Tibial artery (tissue), 4 donors: ENCODE measurements at regions not wholly inside any gene's neighbourhood (a gene's known extent, or its start where the extent isn't known, plus 50 kb on each side); places are given as distances from the start of the nearest gene placed in this dataset.

Source experiments
- DNase-seq, 2 donors: peaks; one replicate each; pipeline ENCODE4 v3.0.0-alpha.2; 2019
- H3K27ac ChIP-seq, 2 donors: fragments of 200-600 bp; sonication (generic) in 1 of 2; 1 replicate in 1 of 2; 2 replicates in 1 of 2; pipeline ENCODE4 v1.5.1; 2018 to 2019; ENCODE audit warnings: mild to moderate bottlenecking in 1 of 2
- H3K27me3 ChIP-seq, 2 donors: fragments of 200-600 bp; sonication (generic) in 1 of 2; one replicate each; pipeline versions ENCODE4 v1.5.1 to v1.6.0; 2016 to 2019
- H3K36me3 ChIP-seq, 3 donors: fragments of 200-600 bp; sonication (generic) in 2 of 3; one replicate each; pipeline ENCODE4 v1.5.1; 2016 to 2019; ENCODE audit warnings: mild to moderate bottlenecking in 2 of 3
- H3K4me1 ChIP-seq, 4 donors: fragments of 200-600 bp; sonication (generic) in 2 of 4; 1 replicate in 3 of 4; 2 replicates in 1 of 4; pipeline ENCODE4 v1.5.1; 2016 to 2019
- H3K4me3 ChIP-seq, 2 donors: fragments of 200-600 bp; sonication (generic) in 1 of 2; 1 replicate in 1 of 2; 2 replicates in 1 of 2; pipeline ENCODE4 v1.5.1; 2018 to 2019; ENCODE audit warnings: mild to moderate bottlenecking in 2 of 2
- H3K9me3 ChIP-seq, 3 donors: fragments of 200-600 bp; sonication (generic) in 1 of 3; one replicate each; pipeline ENCODE4 v1.5.1; 2016 to 2019
- intact Hi-C: fragments of 100-400 bp; cut with DNase I; formaldehyde crosslinking; loops from one replicate; pipeline ENCODE4 v1.15.0; 2023; ENCODE audit warnings: low total_unique reads
- TF ChIP-seq, protein P1 (sequence below), 2 experiments: fragments of 200-600 bp in 1 of 2; fragments of 450-650 bp in 1 of 2; IDR thresholded peaks; one replicate each; pipeline ENCODE4 v1.5.1; 2017 to 2019; ENCODE audit warnings: antibody characterized with exemption in 2 of 2, mild to moderate bottlenecking in 1 of 2, moderate library complexity in 1 of 2

DNA sequence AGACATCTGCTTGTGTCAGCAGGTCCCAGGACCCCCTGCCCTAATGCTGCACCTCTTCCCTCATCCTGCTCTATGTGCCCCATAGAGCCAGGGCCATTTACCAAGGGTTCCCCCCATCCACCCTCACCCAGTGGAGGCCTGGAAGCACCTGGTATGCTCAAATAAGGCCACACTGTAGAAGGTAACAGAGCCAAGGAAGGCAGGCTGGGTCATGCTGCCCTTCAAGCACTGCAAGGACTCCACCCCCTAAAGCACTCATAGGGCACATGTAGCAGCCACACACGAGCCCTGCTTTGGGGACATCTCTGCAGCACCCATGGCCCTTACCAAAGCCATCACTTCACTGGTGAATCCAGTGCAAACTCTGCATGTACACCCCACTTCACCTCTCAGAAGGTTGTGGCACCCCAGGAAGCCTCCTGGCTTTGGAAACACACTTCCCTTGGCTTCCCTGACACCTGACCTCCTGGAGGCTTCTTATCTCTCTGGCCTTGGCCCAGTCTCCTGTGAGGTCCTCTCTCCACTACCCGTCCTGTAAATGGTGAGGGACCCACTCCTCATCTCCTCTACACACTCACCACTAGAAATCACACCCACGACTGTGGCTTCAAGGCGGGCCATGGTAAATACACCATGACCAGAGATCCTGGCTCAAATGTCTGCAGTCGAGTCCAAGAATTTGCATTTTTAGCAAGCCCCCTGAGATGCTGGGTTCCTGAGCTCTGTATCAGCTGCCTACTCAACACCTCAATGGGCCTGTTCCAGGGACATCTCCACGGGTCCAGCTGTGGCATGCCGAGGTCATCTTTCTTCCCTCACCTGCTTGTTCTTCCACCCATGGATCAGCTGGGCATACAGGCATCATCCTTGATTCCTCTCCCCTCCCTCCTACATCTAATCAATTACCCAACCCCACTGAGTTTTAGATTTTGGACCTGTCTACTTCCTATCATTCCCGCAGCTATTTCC lies 80.9 kb upstream of the DOCK9 start:
- no peaks in the 10 kb centered on the region for H3K27me3 ChIP-seq
- H3K27ac ChIP-seq: no peak overlapping the region
- no peaks in the 10 kb centered on the region for H3K36me3 ChIP-seq
- intact Hi-C loops: no loop called here
- TF ChIP-seq, protein P1, sequence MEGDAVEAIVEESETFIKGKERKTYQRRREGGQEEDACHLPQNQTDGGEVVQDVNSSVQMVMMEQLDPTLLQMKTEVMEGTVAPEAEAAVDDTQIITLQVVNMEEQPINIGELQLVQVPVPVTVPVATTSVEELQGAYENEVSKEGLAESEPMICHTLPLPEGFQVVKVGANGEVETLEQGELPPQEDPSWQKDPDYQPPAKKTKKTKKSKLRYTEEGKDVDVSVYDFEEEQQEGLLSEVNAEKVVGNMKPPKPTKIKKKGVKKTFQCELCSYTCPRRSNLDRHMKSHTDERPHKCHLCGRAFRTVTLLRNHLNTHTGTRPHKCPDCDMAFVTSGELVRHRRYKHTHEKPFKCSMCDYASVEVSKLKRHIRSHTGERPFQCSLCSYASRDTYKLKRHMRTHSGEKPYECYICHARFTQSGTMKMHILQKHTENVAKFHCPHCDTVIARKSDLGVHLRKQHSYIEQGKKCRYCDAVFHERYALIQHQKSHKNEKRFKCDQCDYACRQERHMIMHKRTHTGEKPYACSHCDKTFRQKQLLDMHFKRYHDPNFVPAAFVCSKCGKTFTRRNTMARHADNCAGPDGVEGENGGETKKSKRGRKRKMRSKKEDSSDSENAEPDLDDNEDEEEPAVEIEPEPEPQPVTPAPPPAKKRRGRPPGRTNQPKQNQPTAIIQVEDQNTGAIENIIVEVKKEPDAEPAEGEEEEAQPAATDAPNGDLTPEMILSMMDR (IDR thresholded peaks at IDR 0.05): no peak
- DNase-seq: no peak
- no peak overlapping the region for H3K4me3 ChIP-seq
- H3K4me1 ChIP-seq: peaks cover 0 to 55% (median 28%) of the 10 kb centered on the region in 4 donors
- no peaks in the 10 kb centered on the region for H3K9me3 ChIP-seq

DNA sequence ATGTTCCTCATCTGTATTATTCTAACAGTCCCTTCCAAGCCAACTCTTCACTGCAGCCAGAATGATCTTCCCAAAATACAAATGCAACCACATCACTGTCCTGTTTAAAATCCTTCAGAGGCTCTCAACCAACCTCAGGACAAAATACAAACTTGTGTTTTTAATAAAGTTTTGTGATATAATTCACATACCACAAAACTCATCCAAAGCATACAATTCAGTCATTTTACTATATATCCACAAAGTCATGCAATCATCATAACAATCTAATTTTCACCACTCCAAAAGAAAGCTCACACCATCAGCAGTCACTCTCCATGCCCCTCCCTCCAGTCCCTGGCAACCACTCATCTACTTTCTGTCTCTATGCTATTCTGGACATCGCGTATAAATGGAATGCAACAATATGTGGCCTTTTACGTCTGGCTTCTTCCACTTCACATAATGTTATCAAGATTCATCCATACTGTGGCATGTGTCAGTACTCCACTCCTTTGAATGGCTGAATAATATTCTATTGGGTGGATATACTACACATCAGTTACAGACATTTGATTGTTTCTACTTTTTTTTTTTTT lies 81.7 kb upstream of the DOCK9 start:
- intact Hi-C loops: no loop called here
- Histone ChIP-seq H3K4me3 (no peak overlapping the region), H3K9me3 (no peaks in the 10 kb centered on the region), H3K36me3 (no peaks in the 10 kb centered on the region), H3K4me1 (peaks cover 0 to 55% (median 28%) of the 10 kb centered on the region in 4 donors), H3K27ac (no peak overlapping the region), H3K27me3 (no peaks in the 10 kb centered on the region)
- TF ChIP-seq, protein P1 (IDR thresholded peaks at IDR 0.05): no peak
- DNase-seq: no peak

DNA sequence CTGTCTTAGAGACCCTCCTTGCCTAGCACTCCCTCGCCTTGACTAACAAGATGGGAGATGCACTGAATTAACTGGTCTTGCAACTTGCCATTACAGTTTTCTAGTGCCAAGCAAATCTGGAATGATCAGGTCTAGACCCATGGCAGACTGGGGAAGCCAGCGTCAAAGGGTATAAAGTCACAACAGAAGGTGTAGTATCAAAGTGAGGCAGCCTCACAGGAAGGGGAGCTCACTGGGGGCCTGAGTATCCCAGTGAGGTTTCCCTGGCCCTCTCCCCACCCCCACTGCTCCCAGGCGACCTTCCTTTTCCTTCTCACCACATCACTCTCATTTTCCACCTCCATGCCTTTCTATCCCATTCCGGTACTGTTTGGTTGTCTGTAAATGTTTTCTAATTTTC lies 83.5 kb upstream of the DOCK9 start:
- intact Hi-C loops: no loop called here
- Histone ChIP-seq H3K36me3 (no peaks in the 10 kb centered on the region), H3K27ac (no peak overlapping the region), H3K4me1 (peaks cover 0 to 54% (median 27%) of the 10 kb centered on the region in 4 donors), H3K4me3 (no peak overlapping the region), H3K27me3 (no peaks in the 10 kb centered on the region), H3K9me3 (no peaks in the 10 kb centered on the region)
- DNase-seq: no peak
- TF ChIP-seq, protein P1 (IDR thresholded peaks at IDR 0.05): no peak

DNA sequence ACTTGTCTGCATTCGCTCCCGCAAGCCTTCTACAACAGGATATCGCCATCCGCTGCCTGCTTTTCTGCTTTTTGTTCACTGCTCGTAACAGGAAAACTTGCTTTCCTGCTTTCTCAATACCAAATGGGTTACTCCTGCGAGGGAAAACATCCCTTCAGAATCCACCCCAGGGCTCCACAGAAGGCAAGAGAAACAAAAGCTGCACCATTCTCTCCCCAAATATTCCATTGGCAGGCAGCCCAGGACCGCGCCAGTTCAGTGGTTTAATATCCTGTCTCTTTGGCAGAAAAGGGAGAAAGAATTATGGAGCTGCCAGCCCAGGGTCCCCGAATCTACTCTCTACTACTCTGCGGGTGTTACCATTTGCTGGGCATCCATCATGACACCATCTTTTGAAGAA lies 84.7 kb upstream of the DOCK9 start:
- intact Hi-C loops: no loop called here
- Histone ChIP-seq H3K9me3 (no peaks in the 10 kb centered on the region), H3K27ac (peak overlapping the region; percentile 44 to 50), H3K4me1 (peaks cover 0 to 51% (median 24%) of the 10 kb centered on the region in 4 donors), H3K27me3 (no peaks in the 10 kb centered on the region), H3K4me3 (peak overlapping the region in 1 of 2 donors; percentile 4), H3K36me3 (no peaks in the 10 kb centered on the region)
- DNase-seq: peak in 1 of 2 donors; percentile 27
- TF ChIP-seq, protein P1 (IDR thresholded peaks at IDR 0.05): no peak

DNA sequence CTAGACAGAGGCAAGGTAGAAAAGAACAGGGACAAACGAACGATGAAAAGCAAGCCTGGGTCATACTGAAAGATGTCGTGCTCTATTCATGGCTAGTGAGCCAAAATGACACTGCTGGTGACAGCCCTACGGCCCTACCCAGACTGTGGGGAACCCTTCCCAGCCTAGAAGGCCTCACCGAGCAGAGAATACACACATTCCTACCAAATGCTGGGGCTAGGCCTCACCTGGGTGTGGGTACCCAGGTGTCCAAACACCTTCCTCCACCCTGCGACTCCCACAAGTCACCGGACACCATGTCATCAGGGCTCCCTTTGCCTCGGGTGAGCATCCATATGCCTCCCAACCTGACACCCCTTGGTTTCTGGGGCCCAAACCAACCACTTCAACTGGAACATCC lies 85.3 kb upstream of the DOCK9 start:
- peaks cover 0 to 48% (median 24%) of the 10 kb centered on the region in 4 donors for H3K4me1 ChIP-seq
- DNase-seq: no peak
- intact Hi-C loops: no loop called here
- peak overlapping the region; percentile 44 to 50 for H3K27ac ChIP-seq
- no peak overlapping the region for H3K4me3 ChIP-seq
- H3K9me3 ChIP-seq: no peaks in the 10 kb centered on the region
- H3K27me3 ChIP-seq: no peaks in the 10 kb centered on the region
- TF ChIP-seq, protein P1 (IDR thresholded peaks at IDR 0.05): no peak
- no peaks in the 10 kb centered on the region for H3K36me3 ChIP-seq
